MM.1S (cell line): ENCODE measurements at regions not wholly inside any gene's neighbourhood (a gene's known extent, or its start where the extent isn't known, plus 50 kb on each side); places are given as distances from the start of the nearest gene placed in this dataset.
"Not testable (repeated sequence)": the region's sequence is repeated elsewhere in the genome, so short reads cannot be mapped to it uniquely, and the experiment has no call there.

ENCODE experiments used
- DNase-seq: peaks from one replicate; pipeline ENCODE4 v3.0.0-alpha.2; 2015
- H2AFZ ChIP-seq: fragments of 300-600 bp; sonication (generic); 2 replicates; pipeline ENCODE4 v1.6.0; 2016; ENCODE audit warnings: antibody characterized with exemption, low read length
- H3F3A ChIP-seq: fragments of 300-600 bp; sonication (generic); 2 replicates; pipeline ENCODE4 v1.6.1; 2016; ENCODE audit warnings: mild to moderate bottlenecking, antibody characterized with exemption, low read length, moderate library complexity, mixed read lengths; ENCODE audit not compliant: insufficient read depth
- H3K27ac ChIP-seq: fragments of 300-600 bp; sonication (generic); 2 replicates; pipeline ENCODE4 v1.5.1; 2016; ENCODE audit warnings: mild to moderate bottlenecking, low read length
- H3K27me3 ChIP-seq: fragments of 300-600 bp; sonication (generic); replicated peaks from 2 replicates; pipeline ENCODE4 v1.6.0; 2016; ENCODE audit warnings: low read length; ENCODE audit not compliant: insufficient read depth
- H3K36me3 ChIP-seq: fragments of 300-600 bp; sonication (generic); replicated peaks from 2 replicates; pipeline ENCODE4 v1.6.1; 2016; ENCODE audit warnings: mild to moderate bottlenecking, low read length, mixed read lengths; ENCODE audit not compliant: insufficient read depth
- H3K4me1 ChIP-seq: fragments of 300-600 bp; sonication (generic); 2 replicates; pipeline ENCODE4 v1.6.1; 2016; ENCODE audit warnings: low read length, mixed read lengths
- H3K4me2 ChIP-seq: fragments of 300-600 bp; sonication (generic); 2 replicates; pipeline ENCODE4 v1.6.0; 2016; ENCODE audit warnings: low read depth, low read length
- H3K4me3 ChIP-seq: fragments of 300-600 bp; sonication (generic); 2 replicates; pipeline ENCODE4 v1.5.1; 2016; ENCODE audit warnings: low read length, mixed read lengths
- H3K79me2 ChIP-seq: fragments of 300-600 bp; sonication (generic); 2 replicates; pipeline ENCODE4 v1.6.1; 2016; ENCODE audit warnings: mixed run types, low read length, mixed read lengths
- H3K9ac ChIP-seq: fragments of 300-600 bp; sonication (generic); 2 replicates; pipeline ENCODE4 v1.6.1; 2016; ENCODE audit warnings: low read length, mixed read lengths
- H3K9me2 ChIP-seq: fragments of 300-600 bp; sonication (generic); replicated peaks from 2 replicates; pipeline ENCODE4 v1.6.1; 2016; ENCODE audit warnings: mild to moderate bottlenecking, low read length, mixed read lengths; ENCODE audit not compliant: insufficient read depth
- H3K9me3 ChIP-seq: fragments of 300-600 bp; sonication (generic); replicated peaks from 2 replicates; pipeline ENCODE4 v1.6.1; 2016; ENCODE audit warnings: mild to moderate bottlenecking, low read length, mixed read lengths; ENCODE audit not compliant: insufficient read depth
- H4K20me1 ChIP-seq: fragments of 300-600 bp; sonication (generic); 2 replicates; pipeline ENCODE4 v1.6.1; 2016; ENCODE audit warnings: mild to moderate bottlenecking, low read length, moderate library complexity, mixed read lengths; ENCODE audit not compliant: insufficient read depth
- EZH2 ChIP-seq: fragments of 300-600 bp; sonication (generic); optimal IDR thresholded peaks from 2 replicates; pipeline ENCODE3; 2017; ENCODE audit warnings: low read depth, mild to moderate bottlenecking, antibody characterized with exemption, low read length, mixed read lengths
- EZH2phosphoT487 ChIP-seq: fragments of 300-600 bp; sonication (generic); IDR thresholded peaks from 2 replicates; pipeline ENCODE4 v1.6.1; 2018; ENCODE audit warnings: antibody characterized with exemption, low read length
- TF ChIP-seq, protein P1 (sequence below): fragments of 300-600 bp; sonication (generic); IDR thresholded peaks from 2 replicates; pipeline ENCODE4 v1.5.1; 2016; ENCODE audit warnings: antibody characterized with exemption, low read length, mixed read lengths

DNA sequence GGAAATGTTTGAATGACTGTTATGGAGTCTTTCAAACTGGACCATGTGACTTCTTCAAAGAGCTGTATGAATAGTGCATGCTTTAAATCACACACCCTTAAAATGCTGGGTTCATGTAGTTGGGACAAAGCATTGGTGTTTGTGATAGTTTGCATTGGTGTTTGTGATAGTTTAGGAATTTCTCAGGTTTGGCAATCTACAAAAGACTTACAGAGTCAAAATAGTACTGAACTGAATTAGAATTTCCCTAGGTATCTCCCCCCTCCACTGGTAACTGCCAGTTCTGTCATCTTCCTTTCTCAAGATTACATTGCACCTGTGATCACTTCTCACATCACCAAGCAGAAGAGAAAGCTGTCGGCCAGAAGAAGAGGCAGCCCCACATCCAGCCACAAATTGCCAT is 261.1 kb downstream of the GATA3 start:
- no peaks in the 10 kb centered on the region; the same call in 1 of the 2 replicates for H3K9me3 ChIP-seq
- TF ChIP-seq EZH2phosphoT487: no peak
- TF ChIP-seq EZH2: no peak
- TF ChIP-seq, protein P1, sequence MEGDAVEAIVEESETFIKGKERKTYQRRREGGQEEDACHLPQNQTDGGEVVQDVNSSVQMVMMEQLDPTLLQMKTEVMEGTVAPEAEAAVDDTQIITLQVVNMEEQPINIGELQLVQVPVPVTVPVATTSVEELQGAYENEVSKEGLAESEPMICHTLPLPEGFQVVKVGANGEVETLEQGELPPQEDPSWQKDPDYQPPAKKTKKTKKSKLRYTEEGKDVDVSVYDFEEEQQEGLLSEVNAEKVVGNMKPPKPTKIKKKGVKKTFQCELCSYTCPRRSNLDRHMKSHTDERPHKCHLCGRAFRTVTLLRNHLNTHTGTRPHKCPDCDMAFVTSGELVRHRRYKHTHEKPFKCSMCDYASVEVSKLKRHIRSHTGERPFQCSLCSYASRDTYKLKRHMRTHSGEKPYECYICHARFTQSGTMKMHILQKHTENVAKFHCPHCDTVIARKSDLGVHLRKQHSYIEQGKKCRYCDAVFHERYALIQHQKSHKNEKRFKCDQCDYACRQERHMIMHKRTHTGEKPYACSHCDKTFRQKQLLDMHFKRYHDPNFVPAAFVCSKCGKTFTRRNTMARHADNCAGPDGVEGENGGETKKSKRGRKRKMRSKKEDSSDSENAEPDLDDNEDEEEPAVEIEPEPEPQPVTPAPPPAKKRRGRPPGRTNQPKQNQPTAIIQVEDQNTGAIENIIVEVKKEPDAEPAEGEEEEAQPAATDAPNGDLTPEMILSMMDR: no peak
- H3K9ac ChIP-seq: no peak overlapping the region
- no peaks in the 10 kb centered on the region for H4K20me1 ChIP-seq
- no peak overlapping the region for H2AFZ ChIP-seq
- H3K27me3 ChIP-seq: no peaks in the 10 kb centered on the region
- no peaks in the 10 kb centered on the region for H3K36me3 ChIP-seq
- H3K27ac ChIP-seq: no peak overlapping the region
- no peak overlapping the region for H3K4me3 ChIP-seq
- no peaks in the 10 kb centered on the region for H3K4me1 ChIP-seq
- no peak overlapping the region for H3K4me2 ChIP-seq
- no peaks in the 10 kb centered on the region for H3K79me2 ChIP-seq
- no peaks in the 10 kb centered on the region for H3F3A ChIP-seq
- DNase-seq: no peak
- no peaks in the 10 kb centered on the region for H3K9me2 ChIP-seq

DNA sequence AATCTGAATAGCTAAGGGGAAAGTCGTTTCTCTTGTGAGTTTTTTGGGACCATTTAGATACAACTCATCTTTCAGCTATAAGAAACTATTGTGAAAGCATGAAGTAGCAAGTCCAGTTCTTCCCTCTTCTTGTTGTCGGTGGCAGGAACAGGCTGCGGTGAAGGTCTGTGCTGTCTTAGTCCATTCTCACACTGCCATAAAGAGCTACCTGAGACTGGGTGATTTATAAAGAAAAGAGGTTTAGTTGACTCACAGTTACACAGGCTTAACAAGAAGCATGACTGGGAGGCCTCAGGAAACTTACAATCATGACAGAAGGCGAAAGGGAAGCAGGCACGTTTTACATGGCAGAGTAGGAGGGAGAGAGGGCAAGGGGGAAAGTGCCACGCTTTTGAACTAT is 261.8 kb downstream of the GATA3 start:
- no peaks in the 10 kb centered on the region for H3K4me1 ChIP-seq
- DNase-seq: no peak
- no peak overlapping the region for H3K4me2 ChIP-seq
- no peaks in the 10 kb centered on the region for H3K79me2 ChIP-seq
- no peaks in the 10 kb centered on the region for H3F3A ChIP-seq
- H3K9me3 ChIP-seq: no peaks in the 10 kb centered on the region; the same call in 1 of the 2 replicates
- H3K4me3 ChIP-seq: no peak overlapping the region
- no peaks in the 10 kb centered on the region for H4K20me1 ChIP-seq
- H2AFZ ChIP-seq: no peak overlapping the region
- H3K9ac ChIP-seq: no peak overlapping the region
- TF ChIP-seq EZH2phosphoT487 (no peak), EZH2 (no peak)
- TF ChIP-seq, protein P1: no peak
- no peaks in the 10 kb centered on the region for H3K27me3 ChIP-seq
- no peak overlapping the region for H3K27ac ChIP-seq
- no peaks in the 10 kb centered on the region for H3K36me3 ChIP-seq
- H3K9me2 ChIP-seq: no peaks in the 10 kb centered on the region

DNA sequence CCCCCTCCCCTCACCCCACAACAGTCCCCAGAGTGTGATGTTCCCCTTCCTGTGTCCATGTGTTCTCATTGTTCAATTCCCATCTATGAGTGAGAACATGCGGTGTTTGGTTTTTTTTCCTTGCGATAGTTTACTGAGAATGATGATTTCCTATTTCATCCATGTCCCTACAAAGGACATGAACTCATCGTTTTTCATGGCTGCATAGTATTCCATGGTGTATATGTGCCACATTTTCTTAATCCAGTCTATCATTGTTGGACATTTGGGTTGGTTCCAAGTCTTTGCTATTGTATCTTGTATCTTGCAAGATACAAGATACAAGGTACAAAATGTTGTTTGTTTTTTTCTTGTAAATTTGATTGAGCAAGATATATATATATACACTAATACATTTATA is 263.9 kb downstream of the GATA3 start:
- H3K9me3 ChIP-seq, H3F3A ChIP-seq, H3K4me3 ChIP-seq, H3K4me1 ChIP-seq, H3K27ac ChIP-seq, H3K36me3 ChIP-seq, H3K9me2 ChIP-seq, H4K20me1 ChIP-seq, DNase-seq, H2AFZ ChIP-seq, H3K27me3 ChIP-seq, H3K79me2 ChIP-seq, H3K9ac ChIP-seq, H3K4me2 ChIP-seq: not testable (repeated sequence)

DNA sequence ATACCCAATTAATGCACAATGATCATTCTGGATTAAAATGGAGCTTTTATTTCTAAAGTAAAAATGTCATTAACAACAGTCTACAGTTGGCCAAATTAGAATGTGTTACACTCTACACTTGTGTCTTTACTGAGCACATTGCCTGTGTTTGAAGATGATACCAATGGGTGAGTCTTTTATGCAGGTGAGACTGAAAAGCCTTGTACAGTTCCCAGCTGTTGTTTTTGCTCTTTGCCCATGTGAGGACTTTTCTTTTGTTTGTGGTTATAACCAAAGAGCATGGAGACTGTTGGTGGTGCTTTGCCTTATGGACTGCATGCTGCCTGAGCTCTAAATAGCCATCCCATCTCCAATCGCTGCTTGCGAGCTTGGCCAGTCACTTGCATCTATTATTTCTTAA is 264.5 kb downstream of the GATA3 start:
- no peak overlapping the region for H3K27ac ChIP-seq
- TF ChIP-seq, protein P1: no peak
- TF ChIP-seq EZH2 (no peak), EZH2phosphoT487 (no peak)
- no peak overlapping the region for H3K4me2 ChIP-seq
- no peak for DNase-seq
- H3K9me2 ChIP-seq: no peaks in the 10 kb centered on the region
- no peaks in the 10 kb centered on the region for H3K27me3 ChIP-seq
- H3K4me3 ChIP-seq: no peak overlapping the region
- H4K20me1 ChIP-seq: no peaks in the 10 kb centered on the region
- no peaks in the 10 kb centered on the region; the same call in 1 of the 2 replicates for H3K9me3 ChIP-seq
- H3K9ac ChIP-seq: no peak overlapping the region
- no peaks in the 10 kb centered on the region for H3K36me3 ChIP-seq
- H2AFZ ChIP-seq: no peak overlapping the region
- H3F3A ChIP-seq: no peaks in the 10 kb centered on the region
- no peaks in the 10 kb centered on the region for H3K79me2 ChIP-seq
- no peaks in the 10 kb centered on the region for H3K4me1 ChIP-seq
